ENCODE measurements at regions not wholly inside any gene's neighbourhood (a gene's known extent, or its start where the extent isn't known, plus 50 kb on each side); places are given as distances from the start of the nearest gene placed in this dataset. TPM values are rescaled to one million over a fixed set of nuclear protein-coding genes. Genes with fewer than 3 reads are reported as not detected.

- Histone ChIP-seq H3K4me3 (ENCODE audit: low read length) (no peak overlapping the region), H3K27ac (ENCODE audit: low read depth in 1 of 2, low read length in 2 of 2) (no peak overlapping the region), H3K9me3 (ENCODE audit: control insufficient read depth in 1 of 2, insufficient read depth in 1 of 2, low read length in 2 of 2) (no peaks in the 10 kb centered on the region), H3K36me3 (ENCODE audit: insufficient read depth, low read length) (no peaks in the 10 kb centered on the region), H3K27me3 (ENCODE audit: control insufficient read depth in 1 of 2, insufficient read depth in 2 of 2, low read length in 2 of 2) (no peaks in the 10 kb centered on the region), H3K4me1 (ENCODE audit: insufficient read depth, low read length) (no peaks in the 10 kb centered on the region)
- no peak for DNase-seq
- intact Hi-C loops (cut with DNase I, micrococcal nuclease): no loop called here
- POLR2A ChIA-PET: no interaction called here
- CTCF ChIA-PET: no interaction called here
- H3K9me3 Mint-ChIP-seq: no peaks in the 10 kb centered on the region
- no peaks in the 10 kb centered on the region for H3K36me3 Mint-ChIP-seq (ENCODE audit: low read depth)
- H3K27me3 Mint-ChIP-seq: no peaks in the 10 kb centered on the region
- H3K4me1 Mint-ChIP-seq (ENCODE audit: low read depth): no peaks in the 10 kb centered on the region
- no peak overlapping the region for H3K4me3 Mint-ChIP-seq
- ATAC-seq (ENCODE audit: poor library complexity): no peak
- TF ChIP-seq CTCF (IDR thresholded peaks at IDR 0.05): no peak
- no peak overlapping the region for H3K27ac Mint-ChIP-seq
Observed at GRCh38 chr3:105316331-105316730, 50.4 kb upstream of the ALCAM start.

Small RNA genes lying in the stretch of these regions (microRNA-seq; reads per million reads assigned to microRNA genes)
- not detected for gene MIR548AB (ENCODE audit: borderline microRNAs expressed, borderline replicate concordance)
